Activated T-cell treated with anti-CD3 and anti-CD28 coated beads, Interleukin-2, amount 50 U/mL, for 72 hours (primary cell): ENCODE measurements at regions not wholly inside any gene's neighbourhood (a gene's known extent, or its start where the extent isn't known, plus 50 kb on each side); places are given as distances from the start of the nearest gene placed in this dataset.

Source experiments
- ATAC-seq, 2 donors: fragments of 150-1000 bp; cut with Tn5 transposase; replicated peaks in 1 of 2; 2 replicates each; pipeline ENCODE4 v1.10.0; 2021; ENCODE audit warnings: moderate library complexity in 2 of 2, mild to moderate bottlenecking in 1 of 2
- DNase-seq, 2 donors: peaks; one replicate each; pipeline ENCODE4 v3.0.0; 2021 to 2022; ENCODE audit warnings: mixed read lengths in 1 of 2
- H3K27ac Mint-ChIP-seq: one replicate; pipeline ENCODE4 v1.8.0; 2022; ENCODE audit warnings: mild to moderate bottlenecking, moderate library complexity, mixed read lengths
- H3K27me3 Mint-ChIP-seq: one replicate; pipeline ENCODE4 v1.8.0; 2022; ENCODE audit warnings: low read depth, mixed read lengths
- H3K36me3 Mint-ChIP-seq, 2 donors: one replicate each; pipeline ENCODE4 v1.8.0; 2022; ENCODE audit warnings: mixed read lengths in 2 of 2, mild to moderate bottlenecking in 1 of 2; ENCODE audit not compliant: insufficient read depth in 2 of 2
- H3K4me1 Mint-ChIP-seq: one replicate; pipeline ENCODE4 v1.8.0; 2022; ENCODE audit warnings: low read depth, mixed read lengths
- H3K4me3 Mint-ChIP-seq, 2 donors: one replicate each; pipeline ENCODE4 v1.8.0; 2022; ENCODE audit warnings: mild to moderate bottlenecking in 2 of 2, mixed read lengths in 2 of 2, moderate library complexity in 2 of 2
- H3K9me3 Mint-ChIP-seq, 2 donors: one replicate each; pipeline ENCODE4 v1.8.0; 2022; ENCODE audit warnings: mixed read lengths in 2 of 2

DNA sequence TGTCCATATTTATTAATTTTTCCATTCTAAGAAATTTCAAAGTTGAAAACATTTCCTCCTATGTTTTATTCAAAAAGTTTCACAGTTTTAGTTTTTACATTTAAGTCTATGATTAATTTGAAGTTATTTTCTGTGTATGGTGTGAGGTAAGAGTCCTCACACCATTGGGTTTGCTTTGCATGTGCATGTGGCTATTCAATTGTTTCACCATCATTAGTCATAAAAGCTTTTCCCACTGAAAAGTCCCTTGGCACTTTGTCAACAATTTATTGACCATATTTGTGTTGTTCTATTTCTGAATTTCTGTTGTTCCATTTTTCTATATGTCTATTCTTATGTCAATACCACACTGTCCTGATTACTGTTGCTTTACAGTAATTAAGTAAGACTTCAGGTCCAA, 186.5 kb downstream of the KIF18A start:
- DNase-seq = no peak

DNA sequence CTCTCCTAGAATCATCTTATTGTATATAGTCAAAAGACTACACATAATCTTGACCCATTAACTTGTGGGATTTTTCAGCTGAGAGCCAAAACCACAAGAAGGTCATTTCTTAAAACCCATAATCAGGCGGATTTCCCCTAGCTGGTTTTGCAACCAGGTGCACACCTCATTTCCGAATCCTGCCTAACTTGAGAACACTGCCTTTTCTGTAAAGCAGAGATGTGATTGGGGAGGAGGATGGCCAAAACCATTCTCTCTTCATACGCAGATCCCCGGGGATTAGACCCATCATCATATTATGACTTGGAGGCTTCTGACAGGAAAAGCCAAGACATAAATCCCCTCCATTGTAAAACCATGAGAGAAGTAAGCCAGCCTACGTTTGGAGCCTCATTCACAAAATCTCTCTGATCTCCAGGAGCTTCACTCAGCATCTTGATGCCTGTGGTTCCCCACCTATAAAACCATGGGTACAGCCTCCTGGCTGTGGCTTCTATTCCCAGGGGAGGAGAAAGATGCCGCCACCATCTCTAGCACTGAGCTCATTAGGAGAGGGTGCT, 191.3 kb downstream of the KIF18A start:
- ATAC-seq (no peak), DNase-seq (no peak)
- H3K36me3 Mint-ChIP-seq = no peaks in the 10 kb centered on the region
- H3K4me1 Mint-ChIP-seq = no peaks in the 10 kb centered on the region
- H3K27ac Mint-ChIP-seq = no peak overlapping the region
- H3K9me3 Mint-ChIP-seq = peaks cover 0 to 4% of the 10 kb centered on the region in 2 donors
- no peaks in the 10 kb centered on the region for H3K27me3 Mint-ChIP-seq
- no peak overlapping the region for H3K4me3 Mint-ChIP-seq

More for the DNA sequence above, 186.5 kb downstream of the KIF18A start:
- Mint-ChIP-seq H3K4me1 (no peaks in the 10 kb centered on the region), H3K9me3 (peaks cover 0 to 1% of the 10 kb centered on the region in 2 donors), H3K27me3 (no peaks in the 10 kb centered on the region), H3K36me3 (no peaks in the 10 kb centered on the region), H3K4me3 (no peak overlapping the region), H3K27ac (no peak overlapping the region)
- ATAC-seq = no peak

DNA sequence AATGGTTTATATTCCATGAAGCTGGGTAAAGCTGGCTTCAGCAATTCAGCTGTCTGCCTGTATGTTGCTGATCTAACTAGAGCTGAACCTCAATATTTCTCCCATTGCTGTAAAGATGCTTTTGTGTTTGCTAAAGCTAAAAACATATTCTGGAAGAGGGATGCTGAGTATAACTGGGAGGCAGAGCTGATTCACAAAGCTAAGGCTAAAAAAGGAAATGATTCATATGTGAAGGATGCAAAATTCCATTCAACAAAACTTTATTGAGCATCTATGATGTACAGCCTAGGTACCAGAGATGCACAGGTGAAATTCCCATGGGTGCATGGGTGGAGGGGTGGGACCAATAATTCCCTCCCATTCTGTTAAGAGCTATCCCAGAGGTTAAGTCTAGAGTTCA, 193.9 kb downstream of the KIF18A start:
- Mint-ChIP-seq H3K36me3 (no peaks in the 10 kb centered on the region), H3K27me3 (no peaks in the 10 kb centered on the region), H3K4me1 (no peaks in the 10 kb centered on the region), H3K9me3 (peaks cover 0 to 4% of the 10 kb centered on the region in 2 donors), H3K27ac (no peak overlapping the region), H3K4me3 (no peak overlapping the region)
- no peak for DNase-seq
- ATAC-seq = no peak

DNA sequence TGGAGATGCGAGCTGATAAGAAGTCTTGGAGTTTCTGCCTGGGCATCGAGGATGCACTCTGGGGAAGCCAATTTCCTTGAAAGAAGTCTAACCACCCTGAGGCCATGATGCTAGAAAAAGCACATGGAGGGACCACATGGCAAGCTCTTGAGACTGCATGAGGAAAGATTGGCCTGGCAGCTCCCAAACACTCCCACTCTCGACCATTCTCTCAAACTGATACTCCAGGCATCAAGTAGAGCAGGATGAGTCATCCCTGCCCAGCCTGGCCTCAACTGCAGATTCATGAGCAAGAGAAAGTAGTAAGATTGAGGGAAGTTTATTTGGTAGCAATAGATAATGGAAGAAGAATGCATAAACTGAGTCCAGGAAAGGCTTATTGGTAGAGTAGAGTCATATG, 194.3 kb downstream of the KIF18A start:
- Mint-ChIP-seq H3K27ac (no peak overlapping the region), H3K27me3 (no peaks in the 10 kb centered on the region), H3K9me3 (peaks cover 0 to 4% of the 10 kb centered on the region in 2 donors), H3K36me3 (no peaks in the 10 kb centered on the region), H3K4me3 (no peak overlapping the region), H3K4me1 (no peaks in the 10 kb centered on the region)
- ATAC-seq (no peak), DNase-seq (no peak)

DNA sequence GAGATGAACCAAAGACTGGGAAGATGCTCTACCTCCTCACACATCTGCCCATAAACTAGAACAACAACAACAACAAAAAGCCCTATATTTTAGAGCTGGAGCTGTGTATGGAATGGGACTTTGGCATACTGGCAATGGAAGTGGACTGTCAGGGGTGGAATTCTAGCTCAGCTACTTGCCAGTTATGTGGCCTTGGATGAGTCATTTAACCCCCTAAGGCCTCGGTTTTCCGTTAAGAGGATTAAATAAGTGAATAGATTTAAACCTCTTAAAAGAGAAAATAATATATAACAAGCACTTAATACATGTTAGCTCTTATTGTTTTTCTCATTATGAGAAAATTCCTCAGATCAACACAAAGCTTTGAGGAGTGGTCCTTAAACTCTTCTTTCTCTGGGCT, 195.0 kb downstream of the KIF18A start:
- ATAC-seq = no peak
- Mint-ChIP-seq H3K9me3 (peaks cover under 1 to 2% of the 10 kb centered on the region in 2 donors), H3K27ac (no peak overlapping the region), H3K4me3 (no peak overlapping the region), H3K27me3 (no peaks in the 10 kb centered on the region), H3K4me1 (no peaks in the 10 kb centered on the region), H3K36me3 (no peaks in the 10 kb centered on the region)
- no peak for DNase-seq

DNA sequence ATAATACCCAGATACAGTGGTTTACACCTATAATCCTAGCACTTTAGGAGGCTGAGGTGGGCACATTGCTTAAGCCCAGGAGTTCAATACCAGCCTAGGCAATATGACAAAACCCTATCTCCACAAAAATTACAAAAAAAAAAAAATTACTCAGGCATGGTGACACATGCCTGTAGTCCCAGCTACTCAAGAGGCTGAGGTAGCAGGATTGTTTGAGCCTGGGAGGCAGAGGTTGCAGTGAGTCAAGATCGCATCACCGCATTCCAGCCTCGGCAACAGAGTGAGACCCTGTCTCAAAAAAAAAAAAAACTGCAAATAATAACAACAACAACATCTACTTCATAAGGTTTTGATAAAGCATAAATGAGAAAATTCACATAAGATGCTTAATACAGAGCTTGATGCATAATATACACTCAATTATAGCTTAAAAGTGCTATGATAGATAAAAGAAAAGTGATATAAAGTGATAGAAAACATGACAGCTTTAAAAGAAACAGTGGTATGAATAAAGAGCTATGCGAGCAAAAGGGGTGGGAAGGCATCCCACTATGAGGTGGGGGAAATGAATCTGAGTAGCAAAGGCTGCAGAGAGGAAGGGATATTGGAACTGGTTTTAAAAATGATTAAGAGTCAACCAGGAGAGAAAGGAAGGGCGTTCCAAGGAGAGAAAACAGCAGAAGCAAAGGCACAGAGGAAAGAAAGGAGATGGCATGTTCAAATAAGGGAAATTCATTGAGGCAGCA, 197.6 kb downstream of the KIF18A start:
- peaks cover 6% of the 10 kb centered on the region in 2 donors for H3K9me3 Mint-ChIP-seq
- no peak overlapping the region for H3K4me3 Mint-ChIP-seq
- H3K27ac Mint-ChIP-seq = no peak overlapping the region
- no peaks in the 10 kb centered on the region for H3K4me1 Mint-ChIP-seq
- no peak for ATAC-seq
- DNase-seq = no peak
- H3K36me3 Mint-ChIP-seq = no peaks in the 10 kb centered on the region
- H3K27me3 Mint-ChIP-seq = no peaks in the 10 kb centered on the region

DNA sequence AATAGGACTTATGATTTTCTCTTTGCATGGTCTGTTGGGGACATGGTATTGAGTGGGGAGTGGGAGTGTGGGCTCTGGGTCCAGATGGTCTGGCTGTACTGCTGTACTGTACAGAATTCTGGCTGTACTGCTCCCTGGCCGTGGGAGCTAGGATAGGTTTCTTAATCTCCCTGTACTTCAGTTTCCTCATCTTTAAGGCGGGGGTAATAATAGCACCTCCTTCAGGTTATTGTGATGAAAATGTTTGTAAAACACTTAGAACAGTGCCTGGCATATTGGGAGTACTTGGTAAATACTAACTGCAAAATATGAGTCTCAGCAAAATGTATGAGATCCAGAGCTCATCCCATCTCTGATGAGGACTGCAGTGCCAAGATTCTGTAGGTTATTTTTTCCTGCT, 198.6 kb downstream of the KIF18A start:
- H3K27me3 Mint-ChIP-seq = no peaks in the 10 kb centered on the region
- ATAC-seq = no peak
- no peak overlapping the region for H3K27ac Mint-ChIP-seq

DNA sequence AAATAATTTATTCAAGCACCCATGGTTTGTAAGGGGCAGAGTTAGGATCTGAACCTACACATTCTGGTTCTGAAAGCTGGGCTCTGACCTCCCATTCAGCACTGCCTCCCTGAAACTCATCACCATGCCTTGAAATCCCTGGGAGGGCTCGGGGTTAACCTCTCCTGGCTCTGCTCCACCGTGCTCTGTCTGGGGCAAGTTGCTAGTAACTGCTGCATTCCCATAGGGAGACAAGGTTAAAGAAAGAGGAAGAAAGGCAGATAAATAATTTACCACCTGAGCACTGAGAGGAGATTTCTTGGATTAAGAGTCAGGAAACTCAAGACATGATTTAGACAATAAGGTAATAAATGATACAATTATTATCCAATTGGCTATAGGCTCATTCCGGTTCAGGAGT, 199.3 kb downstream of the KIF18A start:
- Mint-ChIP-seq H3K36me3 (no peaks in the 10 kb centered on the region), H3K27me3 (no peaks in the 10 kb centered on the region), H3K27ac (no peak overlapping the region), H3K4me1 (no peaks in the 10 kb centered on the region), H3K9me3 (peaks cover 6% of the 10 kb centered on the region in 2 donors), H3K4me3 (no peak overlapping the region)
- ATAC-seq (no peak), DNase-seq (no peak)

More for the DNA sequence above, 198.6 kb downstream of the KIF18A start:
- no peaks in the 10 kb centered on the region for H3K4me1 Mint-ChIP-seq
- H3K36me3 Mint-ChIP-seq = no peaks in the 10 kb centered on the region
- peaks cover 6% of the 10 kb centered on the region in 2 donors for H3K9me3 Mint-ChIP-seq
- DNase-seq = no peak
- no peak overlapping the region for H3K4me3 Mint-ChIP-seq

DNA sequence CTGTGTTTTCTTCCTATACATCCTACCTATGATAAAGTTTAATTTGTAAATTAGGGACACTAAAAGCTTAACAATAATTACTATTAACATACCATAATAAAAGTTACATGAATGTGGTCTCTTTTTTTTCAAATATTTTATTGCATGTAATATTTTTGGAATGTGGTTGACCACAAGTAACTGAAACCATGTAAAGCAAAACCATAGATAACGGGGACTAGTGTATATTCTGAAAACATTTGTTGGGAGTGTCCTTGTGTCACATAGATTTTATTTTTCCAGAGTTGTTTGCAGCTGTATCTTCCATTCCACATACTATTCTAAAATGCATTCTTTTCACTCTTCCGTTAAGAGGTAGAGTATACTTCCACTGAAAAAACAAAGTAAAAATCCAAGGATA, 200.4 kb downstream of the KIF18A start:
- no peaks in the 10 kb centered on the region for H3K4me1 Mint-ChIP-seq
- no peak for ATAC-seq
- H3K36me3 Mint-ChIP-seq = no peaks in the 10 kb centered on the region
- H3K4me3 Mint-ChIP-seq = no peak overlapping the region
- H3K27ac Mint-ChIP-seq = no peak overlapping the region
- DNase-seq = no peak
- H3K27me3 Mint-ChIP-seq = no peaks in the 10 kb centered on the region
- H3K9me3 Mint-ChIP-seq = peaks cover 4 to 6% of the 10 kb centered on the region in 2 donors

DNA sequence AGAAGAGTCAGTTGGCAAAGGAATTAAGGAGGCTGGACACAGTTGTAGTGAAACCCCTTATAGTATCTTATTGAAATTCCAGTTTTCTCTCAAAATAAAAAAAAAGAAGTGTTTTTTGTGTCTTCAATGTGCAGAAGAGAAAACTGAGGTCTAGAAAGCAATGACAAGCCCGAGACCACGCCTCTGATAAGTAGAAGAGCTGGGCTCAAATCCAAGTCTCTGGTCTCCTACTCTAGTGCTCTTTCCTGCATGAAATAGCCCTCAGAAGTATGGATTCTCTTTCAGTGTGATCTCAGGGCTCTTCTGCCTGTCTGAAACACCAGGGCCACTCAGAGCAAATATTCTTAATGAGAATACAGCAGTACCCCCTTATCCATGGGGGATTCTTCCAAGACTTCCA, 200.9 kb downstream of the KIF18A start:
- ATAC-seq (no peak), DNase-seq (no peak)
- no peak overlapping the region for H3K27ac Mint-ChIP-seq
- no peaks in the 10 kb centered on the region for H3K4me1 Mint-ChIP-seq
- no peaks in the 10 kb centered on the region for H3K27me3 Mint-ChIP-seq
- H3K36me3 Mint-ChIP-seq = no peaks in the 10 kb centered on the region
- H3K9me3 Mint-ChIP-seq = peaks cover 4 to 6% of the 10 kb centered on the region in 2 donors
- no peak overlapping the region for H3K4me3 Mint-ChIP-seq

DNA sequence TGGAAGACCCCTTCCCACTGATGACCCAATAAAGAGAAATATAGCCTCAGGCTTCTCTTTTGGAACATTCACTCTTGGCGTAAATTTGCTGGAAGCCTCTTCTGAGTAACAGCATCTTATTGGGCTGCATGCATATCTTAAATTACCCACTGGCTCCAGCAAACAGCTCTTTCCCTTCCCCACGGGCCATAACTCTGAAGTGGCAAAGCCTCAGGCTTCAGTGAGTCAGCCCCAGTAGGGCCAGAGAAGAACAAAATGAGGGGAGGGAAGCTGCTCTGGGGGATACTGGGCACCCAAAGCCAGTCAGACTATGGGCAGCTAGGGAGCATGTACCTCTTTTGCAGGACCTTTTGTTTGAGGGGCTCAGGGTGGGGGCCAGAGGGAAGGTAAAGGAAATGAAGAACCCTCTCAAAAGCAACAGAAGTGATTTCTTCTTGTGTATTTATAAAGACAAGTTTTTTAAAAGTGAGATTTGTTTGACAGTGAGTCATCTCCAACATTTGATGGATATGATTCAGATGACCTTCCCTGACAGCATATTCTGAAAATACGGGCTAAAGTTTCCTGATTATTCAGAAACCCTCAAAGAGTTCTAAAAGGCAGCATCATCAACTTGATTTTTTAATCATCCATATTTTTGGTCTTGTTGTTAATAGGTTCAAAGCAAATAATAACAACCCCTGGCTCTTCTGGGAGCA, 203.4 kb downstream of the KIF18A start:
- no peak overlapping the region for H3K27ac Mint-ChIP-seq
- no peaks in the 10 kb centered on the region for H3K36me3 Mint-ChIP-seq
- ATAC-seq = no peak
- H3K4me3 Mint-ChIP-seq = no peak overlapping the region
- H3K4me1 Mint-ChIP-seq = no peaks in the 10 kb centered on the region
- no peak for DNase-seq
- H3K27me3 Mint-ChIP-seq = no peaks in the 10 kb centered on the region
- H3K9me3 Mint-ChIP-seq = peaks cover 6 to 10% of the 10 kb centered on the region in 2 donors

DNA sequence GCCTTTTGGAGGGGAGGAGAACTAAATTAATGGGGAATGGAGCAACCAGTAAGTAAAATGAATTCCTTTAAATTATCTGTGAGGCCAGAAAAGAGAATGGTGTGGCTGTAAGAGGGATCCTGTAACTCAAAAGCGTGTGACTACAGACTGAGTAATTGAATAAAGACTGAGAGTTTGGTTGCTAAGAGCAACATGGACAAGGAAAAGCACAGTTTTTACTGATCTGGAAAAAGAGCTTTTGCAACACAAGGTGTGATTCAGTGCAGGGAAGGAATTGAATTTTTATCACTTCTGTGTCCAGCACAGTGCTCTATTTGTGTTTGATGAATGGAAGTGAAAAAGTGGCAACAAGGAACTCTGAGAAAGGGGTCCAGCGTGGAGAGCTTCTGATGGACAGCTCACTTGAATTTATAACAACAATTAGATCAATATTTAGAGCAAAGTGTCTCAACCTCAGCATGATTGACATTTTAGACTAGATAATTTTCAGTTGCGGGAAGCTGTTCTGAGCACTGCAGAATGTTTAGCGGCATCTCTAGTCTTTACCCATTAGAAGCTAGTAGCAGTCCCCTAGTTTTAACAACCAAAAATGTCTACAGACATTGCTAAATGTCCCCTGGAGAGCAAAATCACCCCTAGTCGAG, 202.8 kb upstream of the BDNF start:
- ATAC-seq = no peak
- no peak for DNase-seq
- no peaks in the 10 kb centered on the region for H3K36me3 Mint-ChIP-seq
- H3K9me3 Mint-ChIP-seq = peaks cover 6 to 13% of the 10 kb centered on the region in 2 donors
- H3K4me3 Mint-ChIP-seq = no peak overlapping the region
- H3K4me1 Mint-ChIP-seq = no peaks in the 10 kb centered on the region
- H3K27ac Mint-ChIP-seq = no peak overlapping the region
- H3K27me3 Mint-ChIP-seq = no peaks in the 10 kb centered on the region

DNA sequence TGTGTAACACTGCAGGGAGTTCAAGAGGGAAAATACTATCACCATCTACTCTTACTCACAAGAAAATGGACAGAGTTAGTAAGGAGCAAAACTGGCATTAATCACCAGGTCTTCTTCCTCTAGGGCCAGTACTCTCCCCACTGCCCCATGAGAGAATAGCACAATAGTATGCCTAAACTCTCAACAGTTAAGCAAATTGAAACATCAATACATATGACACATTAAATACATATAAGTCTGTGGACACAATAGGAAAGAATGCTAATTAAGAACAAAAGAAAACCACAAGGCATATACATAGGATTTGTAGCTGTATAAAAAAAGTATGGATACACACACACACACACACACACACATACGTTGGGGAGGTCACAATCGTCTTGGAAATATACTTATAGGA, 197.9 kb upstream of the BDNF start:
- no peaks in the 10 kb centered on the region for H3K4me1 Mint-ChIP-seq
- no peak for DNase-seq
- no peak for ATAC-seq
- H3K4me3 Mint-ChIP-seq = no peak overlapping the region
- peak overlapping the region; percentile 15 for H3K27ac Mint-ChIP-seq
- H3K27me3 Mint-ChIP-seq = peaks cover 20% of the 10 kb centered on the region
- no peaks in the 10 kb centered on the region for H3K36me3 Mint-ChIP-seq
- peaks cover 0 to 19% of the 10 kb centered on the region in 2 donors for H3K9me3 Mint-ChIP-seq
